SK-N-SH (cell line): ENCODE measurements at regions not wholly inside any gene's neighbourhood (a gene's known extent, or its start where the extent isn't known, plus 50 kb on each side); places are given as distances from the start of the nearest gene placed in this dataset.
A peak's percentile ranks its signal among the peaks of the same experiment; 100 is the strongest.

Source experiments
- CTCF ChIA-PET: fragments of 300-600, 350-600 bp; formaldehyde crosslinking; extraction: SDS; loops from one replicate; lab custom pipeline; 2021; lab: Yijun Ruan, JAX
- POLR2A ChIA-PET: fragments of 350-600 bp; sonication (Branson Sonifier 250); formaldehyde crosslinking; extraction: SDS; loops from one replicate; lab custom pipeline; 2020; ENCODE audit warnings: antibody characterized with exemption, inconsistent platforms; lab: Yijun Ruan, JAX
- DNase-seq: peaks from one replicate; pipeline ENCODE4 v3.0.0; 2012
- H2AFZ ChIP-seq: fragments of 200-600 bp; sonication (generic); 2 replicates; pipeline ENCODE4 v1.8.1; 2016; ENCODE audit warnings: antibody characterized with exemption, mild to moderate bottlenecking, low read depth
- H3F3A ChIP-seq: fragments of 200-600 bp; sonication (generic); replicated peaks from 2 replicates; pipeline ENCODE3; 2016; ENCODE audit warnings: antibody characterized with exemption, mild to moderate bottlenecking; ENCODE audit not compliant: insufficient read depth
- H3K27ac ChIP-seq, 2 experiments: fragments of 200-500 bp in 1 of 2; fragments of 200-600 bp in 1 of 2; sonication (Bioruptor generic) in 1 of 2; sonication (generic), shearing (Covaris generic) in 1 of 2; 2 replicates each; pipeline versions ENCODE4 v1.5.1 to v1.6.1; 2014 to 2016; ENCODE audit warnings: low read depth in 2 of 2, inconsistent platforms in 1 of 2, low read length in 1 of 2, mild to moderate bottlenecking in 1 of 2, mixed read lengths in 1 of 2
- H3K27me3 ChIP-seq: fragments of 200-600 bp; sonication (generic), shearing (Covaris generic); 2 replicates; pipeline ENCODE4 v1.6.1; 2016; ENCODE audit warnings: mixed run types; ENCODE audit not compliant: insufficient read depth
- H3K36me3 ChIP-seq, 2 experiments: fragments of 200-500 bp in 1 of 2; fragments of 200-600 bp in 1 of 2; sonication (Bioruptor generic) in 1 of 2; sonication (generic) in 1 of 2; replicated peaks in 1 of 2; 2 replicates each; pipeline versions ENCODE3 to v1.5.1; 2014 to 2016; ENCODE audit warnings: low read length in 1 of 2, mild to moderate bottlenecking in 1 of 2; ENCODE audit not compliant: insufficient read depth in 2 of 2, control insufficient read depth in 1 of 2
- H3K4me1 ChIP-seq, 2 experiments: fragments of 200-500 bp in 1 of 2; fragments of 200-600 bp in 1 of 2; sonication (Bioruptor generic) in 1 of 2; sonication (generic), shearing (Covaris generic) in 1 of 2; 2 replicates each; pipeline versions ENCODE4 v1.5.1 to v1.6.1; 2014 to 2016; ENCODE audit warnings: low read depth in 1 of 2, low read length in 1 of 2, mixed run types in 1 of 2; ENCODE audit not compliant: insufficient read depth in 2 of 2, control insufficient read depth in 1 of 2
- H3K4me2 ChIP-seq: fragments of 200-600 bp; sonication (generic), shearing (Covaris generic); 2 replicates; pipeline ENCODE4 v1.6.1; 2017; ENCODE audit warnings: mixed run types
- H3K4me3 ChIP-seq, 2 experiments: fragments of 200-500 bp in 1 of 2; fragments of 200-600 bp in 1 of 2; sonication (Bioruptor generic) in 1 of 2; sonication (generic), shearing (Covaris generic) in 1 of 2; 2 replicates each; pipeline versions ENCODE4 v1.5.1 to v1.8.1; 2014 to 2016; ENCODE audit warnings: low read depth in 2 of 2, inconsistent platforms in 1 of 2, low read length in 1 of 2, mild to moderate bottlenecking in 1 of 2, mixed read lengths in 1 of 2, moderate library complexity in 1 of 2
- H3K79me2 ChIP-seq: fragments of 200-600 bp; sonication (generic); 2 replicates; pipeline ENCODE4 v1.8.1; 2017; ENCODE audit warnings: mild to moderate bottlenecking; ENCODE audit not compliant: insufficient read depth
- H3K9ac ChIP-seq: fragments of 200-600 bp; sonication (generic); 2 replicates; pipeline ENCODE4 v1.6.1; 2017; ENCODE audit warnings: mixed run types
- H3K9me2 ChIP-seq: fragments of 200-600 bp; sonication (generic); 2 replicates; pipeline ENCODE4 v1.6.1; 2017; ENCODE audit warnings: mixed run types
- H3K9me3 ChIP-seq: fragments of 200-600 bp; sonication (generic); 2 replicates; pipeline ENCODE4 v1.6.1; 2017; ENCODE audit warnings: mixed run types, mild to moderate bottlenecking, moderate library complexity
- H4K20me1 ChIP-seq: fragments of 200-600 bp; sonication (generic); 2 replicates; pipeline ENCODE4 v1.6.1; 2017; ENCODE audit warnings: mild to moderate bottlenecking, mixed run types; ENCODE audit not compliant: insufficient read depth
- CHD2 ChIP-seq: fragments of 150-350 bp; IDR thresholded peaks from 2 replicates; pipeline ENCODE4 v1.6.1; 2018; ENCODE audit warnings: low read length; ENCODE audit not compliant: partially characterized antibody
- CTCF ChIP-seq: fragments of 200-600 bp; sonication (generic); IDR thresholded peaks from 2 replicates; pipeline ENCODE4 v1.6.1; 2017; ENCODE audit warnings: antibody characterized with exemption, mild to moderate bottlenecking, moderate library complexity
- ELF1 ChIP-seq: IDR thresholded peaks from 2 replicates; pipeline ENCODE4 v1.4.0; 2012
- EZH2phosphoT487 ChIP-seq: fragments of 200-600 bp; sonication (generic); IDR thresholded peaks from 2 replicates; pipeline ENCODE4 v1.6.1; 2017; ENCODE audit warnings: low read depth, mixed run types, mild to moderate bottlenecking, antibody characterized with exemption, moderate library complexity, borderline replicate concordance
- FOSL2 ChIP-seq: IDR thresholded peaks from 2 replicates; pipeline ENCODE4 v1.4.0; 2012; ENCODE audit warnings: low read depth, mild to moderate bottlenecking, moderate library complexity, borderline replicate concordance
- FOXM1 ChIP-seq: IDR thresholded peaks from 2 replicates; pipeline ENCODE4 v1.4.0; 2012; ENCODE audit warnings: low read depth, mild to moderate bottlenecking
- GABPA ChIP-seq: IDR thresholded peaks from 2 replicates; pipeline ENCODE4 v1.4.0; 2012; ENCODE audit warnings: low read depth, mild to moderate bottlenecking
- GATA2 ChIP-seq: sonication (generic); formaldehyde crosslinking; IDR thresholded peaks from 2 replicates; pipeline ENCODE4 v1.5.0; 2020; ENCODE audit warnings: mild to moderate bottlenecking, missing genetic modification reagents
- IRF3 ChIP-seq: fragments of 150-350 bp; IDR thresholded peaks from 2 replicates; pipeline ENCODE4 v1.6.1; 2016; ENCODE audit warnings: mild to moderate bottlenecking, low read depth, low read length
- MAX ChIP-seq: IDR thresholded peaks from 2 replicates; pipeline ENCODE4 v1.4.0; 2012; ENCODE audit warnings: low read depth
- MEF2A ChIP-seq: IDR thresholded peaks from 2 replicates; pipeline ENCODE4 v1.4.0; 2012; ENCODE audit warnings: low read depth, borderline replicate concordance
- MXI1 ChIP-seq: IDR thresholded peaks from 2 replicates; pipeline ENCODE4 v1.6.1; 2012; ENCODE audit warnings: mild to moderate bottlenecking, low read depth, low read length, improper control_type of control experiment
- NRF1 ChIP-seq: IDR thresholded peaks from 2 replicates; pipeline ENCODE4 v1.6.1; 2012; ENCODE audit warnings: low read depth, mild to moderate bottlenecking, low read length
- RAD21 ChIP-seq: IDR thresholded peaks from 2 replicates; pipeline ENCODE4 v1.6.1; 2012; ENCODE audit warnings: mild to moderate bottlenecking, low read length
- RCOR1 ChIP-seq: fragments of 150-350 bp; IDR thresholded peaks from 2 replicates; pipeline ENCODE4 v1.6.1; 2017; ENCODE audit warnings: antibody characterized with exemption, low read length
- REST ChIP-seq: IDR thresholded peaks from 2 replicates; pipeline ENCODE4 v1.6.1; 2012; ENCODE audit warnings: mild to moderate bottlenecking, low read depth, low read length, moderate library complexity
- TCF12 ChIP-seq: IDR thresholded peaks from 2 replicates; pipeline ENCODE4 v1.4.0; 2012
- USF1 ChIP-seq: IDR thresholded peaks from 2 replicates; pipeline ENCODE4 v1.4.0; 2012; ENCODE audit warnings: low read depth, borderline replicate concordance
- USF2 ChIP-seq: fragments of 150-350 bp; IDR thresholded peaks from 2 replicates; pipeline ENCODE4 v1.6.1; 2017; ENCODE audit warnings: antibody characterized with exemption, low read length, low read depth, borderline replicate concordance
- ZBTB33 ChIP-seq: IDR thresholded peaks from 2 replicates; pipeline ENCODE4 v1.4.0; 2012; ENCODE audit warnings: low read depth, borderline replicate concordance
- WGBS: methylation state at CpG from one replicate; pipeline ENCODE4 v1.1.6; 2017; ENCODE audit warnings: low lambda C conversion rate; 5-methylcytosine and 5-hydroxymethylcytosine counted together

GRCh38 chr12:107405436-107405835 lies 280.2 kb upstream of the PWP1 start (continued):
- TF ChIP-seq CTCF (no peak), FOXM1 (no peak), MEF2A (no peak), USF1 (no peak), EZH2phosphoT487 (no peak), GABPA (no peak), CHD2 (peak; percentile 17), RAD21 (peak; percentile 27)
- TF ChIP-seq, all 33 proteins: peak for 5

GRCh38 chr12:107406932-107407331 lies 278.7 kb upstream of the PWP1 start:
- H3K36me3 ChIP-seq = no peaks in the 10 kb centered on the region
- ChIA-PET POLR2A (no interaction called here), CTCF (interaction anchor here (1.0 to 5.8 kb wide), 5 partner anchors 21 to 275 kb away, joined by 3 to 59 read pairs (median 8); no protein-coding TSS in a partner anchor)
- no peak overlapping the region for H3K4me2 ChIP-seq
- H3K79me2 ChIP-seq = no peaks in the 10 kb centered on the region
- DNase-seq = no peak
- H4K20me1 ChIP-seq = no peaks in the 10 kb centered on the region
- H3K27me3 ChIP-seq = no peaks in the 10 kb centered on the region
- H3K27ac ChIP-seq = no peak overlapping the region
- no peak overlapping the region for H3K9ac ChIP-seq
- no peaks in the 10 kb centered on the region for H3K9me3 ChIP-seq
- H3K4me3 ChIP-seq = no peak overlapping the region
- H3F3A ChIP-seq = peaks cover under 1% of the 10 kb centered on the region
- no peaks in the 10 kb centered on the region for H3K9me2 ChIP-seq
- no peak overlapping the region for H2AFZ ChIP-seq
- TF ChIP-seq GATA2 (CRISPR knock-in tag) = no peak
- TF ChIP-seq IRF3 = no peak
- TF ChIP-seq USF2 = no peak
- TF ChIP-seq REST = no peak
- no peak for TF ChIP-seq TCF12
- no peak for TF ChIP-seq MEF2A
- no peak for TF ChIP-seq FOSL2
- TF ChIP-seq RCOR1 = no peak
- TF ChIP-seq ELF1 = no peak
- no peak for TF ChIP-seq MAX
- TF ChIP-seq MXI1 = no peak
- no peak for TF ChIP-seq RAD21
- TF ChIP-seq ZBTB33 = no peak
- TF ChIP-seq NRF1 = no peak
- peaks cover 0 to 15% of the 10 kb centered on the region in 2 experiments; a peak in 1 of 4 replicates for H3K4me1 ChIP-seq
- 81% methylated on average over 5 of the region's 5 CpGs for WGBS
